Heart right ventricle (tissue), 16 donors: ENCODE measurements at regions not wholly inside any gene's neighbourhood (a gene's known extent, or its start where the extent isn't known, plus 50 kb on each side); places are given as distances from the start of the nearest gene placed in this dataset.

Source experiments
- ATAC-seq, 8 donors: fragments of 200-7000 bp; cut with Tn5 transposase; one replicate each; pipeline ENCODE4 v1.9.1; 2020; ENCODE audit warnings: mild to moderate bottlenecking in 8 of 8, moderate library complexity in 8 of 8, moderate number of reproducible peaks in 1 of 8
- DNase-seq, 2 donors: peaks; one replicate each; pipeline ENCODE4 v3.0.0-alpha.2; 2020
- H3K27ac ChIP-seq, 10 donors: fragments of 200-600 bp; sonication (generic) in 2 of 10; one replicate each; pipeline versions ENCODE4 v1.5.0 to v1.8.0; 2020 to 2022; ENCODE audit warnings: mild to moderate bottlenecking in 3 of 10
- H3K27me3 ChIP-seq, 7 donors: fragments of 200-600 bp; one replicate each; pipeline ENCODE4 v1.8.0; 2021 to 2022; ENCODE audit warnings: mild to moderate bottlenecking in 2 of 7
- H3K36me3 ChIP-seq, 9 donors: fragments of 200-600 bp; sonication (generic) in 1 of 9; one replicate each; pipeline versions ENCODE4 v1.5.0 to v1.8.0; 2020 to 2022; ENCODE audit warnings: mild to moderate bottlenecking in 2 of 9
- H3K4me1 ChIP-seq, 9 donors: fragments of 200-600 bp; sonication (generic) in 1 of 9; one replicate each; pipeline versions ENCODE4 v1.5.0 to v1.8.0; 2020 to 2022; ENCODE audit warnings: mild to moderate bottlenecking in 4 of 9
- H3K4me3 ChIP-seq, 10 donors: fragments of 200-600 bp; sonication (generic) in 2 of 10; one replicate each; pipeline versions ENCODE4 v1.5.0 to v1.8.0; 2020 to 2022; ENCODE audit warnings: mild to moderate bottlenecking in 7 of 10, moderate library complexity in 2 of 10
- H3K9me3 ChIP-seq, 11 donors: fragments of 200-600 bp in 10 of 11; sonication (generic) in 2 of 11; one replicate each; pipeline versions ENCODE4 v1.5.0 to v1.8.0; 2013 to 2022; ENCODE audit warnings: mild to moderate bottlenecking in 2 of 11, control low read depth in 1 of 11, moderate library complexity in 1 of 11
- WGBS, 2 donors: extraction: QIAGEN DNeasy Blood & Tissue Kit; methylation state at CpG; one replicate each; pipeline ENCODE4 v1.1.7; 2013; ENCODE audit warnings: inconsistent platforms in 1 of 2; 5-methylcytosine and 5-hydroxymethylcytosine counted together
- intact Hi-C, 10 donors: fragments of 100-400 bp; cut with DNase I; formaldehyde crosslinking; loops; one replicate each; pipeline versions ENCODE4 v1.11.1 to v1.14.2; 2022
- TF ChIP-seq, protein P1 (sequence below), 9 donors: fragments of 200-600 bp; sonication (generic) in 2 of 9; IDR thresholded peaks; one replicate each; pipeline versions ENCODE4 v1.5.0 to v1.8.0; 2021 to 2022; ENCODE audit warnings: antibody characterized with exemption in 9 of 9, mild to moderate bottlenecking in 5 of 9, moderate library complexity in 1 of 9
- donor health status: Arrhythmogenic right ventricular cardiomyopathy.
- donor health status: ischemic (EF 13 %, LVEDD 7.1; RV severe dilation, severe dysfunction).
- donor health status: healthy with polysubstance abuse.
- donor health status: DM: no; HTN: yes; CAD: no.
- donor health status: DM: no; HTN: no; CAD: no.
- donor health status: ischemic (EF 25% LVEDD 6.9; RV normal size, moderate dysfunction).
- donor health status: ischemic (EF 25% LVEDD 5.7; RV mildly dilated, moderate dysfunction).
- donor health status: healthy.
- donor health status: DM: yes; HTN: yes; CAD: no.
- donor health status: Ischemic cardiomyopathy.
- donor health status: ischemic (EF 35%, LVEDD 5.7; RV mildly dilated, moderate dysfunction).
- donor health status: nonischemic (EF 11% LVEDD 7.7; RV severe dilation, severe dysfunction).
- donor health status: DM: yes; HTN: yes; CAD: no.
- donor health status: PGD.
- donor health status: ischemic (EF 29% LVEDD 5.4; RV normal size, mild dysfunction).
- donor health status: nonischemic (EF 23%, LVEDD 6.1; RV moderate dilation, normal function).

DNA sequence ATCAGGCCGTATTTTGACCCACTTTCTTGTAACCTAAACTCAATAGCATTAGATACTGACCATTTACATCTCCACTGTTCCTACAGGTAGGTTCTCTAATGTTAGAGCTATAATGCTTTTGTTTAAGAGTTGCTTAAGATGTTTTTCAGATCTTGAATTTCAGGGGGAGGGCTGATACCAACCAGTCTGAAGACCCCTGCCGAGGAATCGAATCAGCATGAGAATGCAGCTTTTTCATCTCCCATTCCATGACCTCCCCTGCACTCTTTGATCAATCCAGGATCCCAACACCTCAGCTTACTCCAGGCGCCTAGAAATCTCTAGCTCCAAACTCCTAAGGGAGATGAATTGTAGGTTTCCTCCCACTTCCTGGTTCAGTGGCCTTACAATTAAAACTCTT lies 120.5 kb upstream of the MC4R start:
- Histone ChIP-seq H3K27me3 (no peaks in the 10 kb centered on the region), H3K4me1 (no peaks in the 10 kb centered on the region), H3K36me3 (no peaks in the 10 kb centered on the region), H3K9me3 (no peaks in the 10 kb centered on the region), H3K4me3 (no peak overlapping the region), H3K27ac (no peak overlapping the region)
- DNase-seq (no peak), ATAC-seq (no peak)
- intact Hi-C loops: no loop called here
- WGBS, 2 donors: 32 to 33% methylated on average over 4 of the region's 4 CpGs
- TF ChIP-seq, protein P1, sequence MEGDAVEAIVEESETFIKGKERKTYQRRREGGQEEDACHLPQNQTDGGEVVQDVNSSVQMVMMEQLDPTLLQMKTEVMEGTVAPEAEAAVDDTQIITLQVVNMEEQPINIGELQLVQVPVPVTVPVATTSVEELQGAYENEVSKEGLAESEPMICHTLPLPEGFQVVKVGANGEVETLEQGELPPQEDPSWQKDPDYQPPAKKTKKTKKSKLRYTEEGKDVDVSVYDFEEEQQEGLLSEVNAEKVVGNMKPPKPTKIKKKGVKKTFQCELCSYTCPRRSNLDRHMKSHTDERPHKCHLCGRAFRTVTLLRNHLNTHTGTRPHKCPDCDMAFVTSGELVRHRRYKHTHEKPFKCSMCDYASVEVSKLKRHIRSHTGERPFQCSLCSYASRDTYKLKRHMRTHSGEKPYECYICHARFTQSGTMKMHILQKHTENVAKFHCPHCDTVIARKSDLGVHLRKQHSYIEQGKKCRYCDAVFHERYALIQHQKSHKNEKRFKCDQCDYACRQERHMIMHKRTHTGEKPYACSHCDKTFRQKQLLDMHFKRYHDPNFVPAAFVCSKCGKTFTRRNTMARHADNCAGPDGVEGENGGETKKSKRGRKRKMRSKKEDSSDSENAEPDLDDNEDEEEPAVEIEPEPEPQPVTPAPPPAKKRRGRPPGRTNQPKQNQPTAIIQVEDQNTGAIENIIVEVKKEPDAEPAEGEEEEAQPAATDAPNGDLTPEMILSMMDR (IDR thresholded peaks at IDR 0.05): no peak

DNA sequence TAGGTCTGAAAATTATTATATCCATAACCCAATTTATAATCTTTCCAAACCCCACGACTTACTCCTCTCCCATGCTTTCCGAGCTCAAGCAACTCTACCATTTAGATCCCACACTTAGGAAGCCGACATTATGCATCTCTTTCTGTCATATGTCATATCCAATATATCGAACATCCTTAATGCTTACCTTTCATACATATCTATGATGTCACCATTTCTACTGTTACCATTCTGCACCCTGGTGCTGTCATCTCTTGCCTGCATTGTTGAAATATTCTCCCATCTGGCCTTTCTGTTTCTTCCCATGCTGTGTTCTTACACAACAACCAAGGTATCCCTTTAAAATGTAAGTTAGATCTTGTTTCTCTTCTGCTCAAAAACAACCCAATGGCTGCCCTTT lies 127.1 kb upstream of the MC4R start:
- Histone ChIP-seq H3K4me1 (no peaks in the 10 kb centered on the region), H3K27ac (no peak overlapping the region), H3K9me3 (no peaks in the 10 kb centered on the region), H3K36me3 (no peaks in the 10 kb centered on the region), H3K27me3 (no peaks in the 10 kb centered on the region), H3K4me3 (no peak overlapping the region)
- DNase-seq (no peak), ATAC-seq (no peak)
- TF ChIP-seq, protein P1 (IDR thresholded peaks at IDR 0.05): no peak
- 90 to 93% methylated on average over 4 of the region's 4 CpGs for WGBS, 2 donors
- intact Hi-C loops: loop anchor here in 1 of 10 donors (10.0 kb wide), 1 partner anchor 55 kb away; no protein-coding TSS in a partner anchor

DNA sequence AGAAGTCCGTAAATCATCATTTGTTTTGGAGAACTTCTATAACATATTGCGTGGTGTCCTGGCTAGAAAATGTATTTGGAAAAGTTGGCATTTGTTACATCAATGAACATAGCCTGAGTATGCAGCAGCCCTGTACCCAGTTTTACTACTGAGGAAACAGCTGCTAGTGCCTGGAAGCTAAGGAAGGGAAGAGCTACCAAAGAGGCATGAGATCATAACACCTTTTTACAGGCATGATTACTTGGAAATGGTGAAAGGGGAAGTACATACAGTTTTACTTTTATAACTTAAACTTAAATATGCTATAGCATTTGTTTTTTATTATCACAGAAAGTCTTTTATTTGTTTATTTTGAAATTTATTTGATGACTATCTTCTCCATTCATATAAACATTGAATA lies 128.4 kb upstream of the MC4R start:
- WGBS, 2 donors: 64 to 91% methylated on average over 2 of the region's 2 CpGs

DNA sequence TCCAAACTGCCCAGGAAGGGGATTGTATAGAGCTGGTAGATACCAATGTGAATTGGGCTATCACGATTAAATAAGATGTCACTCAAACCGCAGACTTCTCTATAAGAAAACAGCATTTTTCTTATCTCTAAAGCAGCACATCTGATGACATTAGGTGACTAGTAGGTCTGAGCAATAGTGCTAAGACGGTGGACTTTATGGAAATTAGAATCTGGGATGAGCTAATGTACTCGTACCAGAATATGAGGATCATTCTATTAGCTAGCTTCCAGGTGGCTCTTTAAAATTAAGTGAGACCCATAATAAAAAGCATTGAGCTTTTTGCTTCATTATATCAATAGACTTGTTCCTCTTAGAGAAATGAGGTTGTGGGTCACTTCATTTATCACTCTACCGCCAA lies 130.0 kb upstream of the MC4R start:
- intact Hi-C loops: loop anchor here in 1 of 10 donors (10.0 kb wide), 1 partner anchor 58 kb away; no protein-coding TSS in a partner anchor
- H3K4me1 ChIP-seq: no peaks in the 10 kb centered on the region
- no peaks in the 10 kb centered on the region for H3K36me3 ChIP-seq
- no peaks in the 10 kb centered on the region for H3K27me3 ChIP-seq
- WGBS, 2 donors: 67 to 68% methylated on average over 5 of the region's 5 CpGs
- H3K4me3 ChIP-seq: no peak overlapping the region
- H3K27ac ChIP-seq: no peak overlapping the region
- TF ChIP-seq, protein P1 (IDR thresholded peaks at IDR 0.05): no peak
- no peaks in the 10 kb centered on the region for H3K9me3 ChIP-seq
- ATAC-seq (no peak), DNase-seq (no peak)

More for the DNA sequence above, 128.4 kb upstream of the MC4R start:
- no peak for ATAC-seq
- no peaks in the 10 kb centered on the region for H3K36me3 ChIP-seq
- H3K27ac ChIP-seq: no peak overlapping the region
- DNase-seq: no peak
- H3K9me3 ChIP-seq: no peaks in the 10 kb centered on the region
- H3K27me3 ChIP-seq: no peaks in the 10 kb centered on the region
- no peak overlapping the region for H3K4me3 ChIP-seq
- intact Hi-C loops: loop anchor here in 1 of 10 donors (10.0 kb wide), 1 partner anchor 56 kb away; no protein-coding TSS in a partner anchor
- H3K4me1 ChIP-seq: no peaks in the 10 kb centered on the region
- TF ChIP-seq, protein P1 (IDR thresholded peaks at IDR 0.05): no peak
